Heart right ventricle (tissue), 16 donors: ENCODE measurements at regions not wholly inside any gene's neighbourhood (a gene's known extent, or its start where the extent isn't known, plus 50 kb on each side); places are given as distances from the start of the nearest gene placed in this dataset.

Source experiments
- ATAC-seq, 8 donors: fragments of 200-7000 bp; cut with Tn5 transposase; one replicate each; pipeline ENCODE4 v1.9.1; 2020; ENCODE audit warnings: mild to moderate bottlenecking in 8 of 8, moderate library complexity in 8 of 8, moderate number of reproducible peaks in 1 of 8
- DNase-seq, 2 donors: peaks; one replicate each; pipeline ENCODE4 v3.0.0-alpha.2; 2020
- H3K27ac ChIP-seq, 10 donors: fragments of 200-600 bp; sonication (generic) in 2 of 10; one replicate each; pipeline versions ENCODE4 v1.5.0 to v1.8.0; 2020 to 2022; ENCODE audit warnings: mild to moderate bottlenecking in 3 of 10
- H3K27me3 ChIP-seq, 7 donors: fragments of 200-600 bp; one replicate each; pipeline ENCODE4 v1.8.0; 2021 to 2022; ENCODE audit warnings: mild to moderate bottlenecking in 2 of 7
- H3K36me3 ChIP-seq, 9 donors: fragments of 200-600 bp; sonication (generic) in 1 of 9; one replicate each; pipeline versions ENCODE4 v1.5.0 to v1.8.0; 2020 to 2022; ENCODE audit warnings: mild to moderate bottlenecking in 2 of 9
- H3K4me1 ChIP-seq, 9 donors: fragments of 200-600 bp; sonication (generic) in 1 of 9; one replicate each; pipeline versions ENCODE4 v1.5.0 to v1.8.0; 2020 to 2022; ENCODE audit warnings: mild to moderate bottlenecking in 4 of 9
- H3K4me3 ChIP-seq, 10 donors: fragments of 200-600 bp; sonication (generic) in 2 of 10; one replicate each; pipeline versions ENCODE4 v1.5.0 to v1.8.0; 2020 to 2022; ENCODE audit warnings: mild to moderate bottlenecking in 7 of 10, moderate library complexity in 2 of 10
- H3K9me3 ChIP-seq, 11 donors: fragments of 200-600 bp in 10 of 11; sonication (generic) in 2 of 11; one replicate each; pipeline versions ENCODE4 v1.5.0 to v1.8.0; 2013 to 2022; ENCODE audit warnings: mild to moderate bottlenecking in 2 of 11, control low read depth in 1 of 11, moderate library complexity in 1 of 11
- WGBS, 2 donors: extraction: QIAGEN DNeasy Blood & Tissue Kit; methylation state at CpG; one replicate each; pipeline ENCODE4 v1.1.7; 2013; ENCODE audit warnings: inconsistent platforms in 1 of 2; 5-methylcytosine and 5-hydroxymethylcytosine counted together
- intact Hi-C, 10 donors: fragments of 100-400 bp; cut with DNase I; formaldehyde crosslinking; loops; one replicate each; pipeline versions ENCODE4 v1.11.1 to v1.14.2; 2022
- TF ChIP-seq, protein P1 (sequence below), 9 donors: fragments of 200-600 bp; sonication (generic) in 2 of 9; IDR thresholded peaks; one replicate each; pipeline versions ENCODE4 v1.5.0 to v1.8.0; 2021 to 2022; ENCODE audit warnings: antibody characterized with exemption in 9 of 9, mild to moderate bottlenecking in 5 of 9, moderate library complexity in 1 of 9
- donor health status: Arrhythmogenic right ventricular cardiomyopathy.
- donor health status: ischemic (EF 13 %, LVEDD 7.1; RV severe dilation, severe dysfunction).
- donor health status: healthy with polysubstance abuse.
- donor health status: DM: no; HTN: yes; CAD: no.
- donor health status: DM: no; HTN: no; CAD: no.
- donor health status: ischemic (EF 25% LVEDD 6.9; RV normal size, moderate dysfunction).
- donor health status: ischemic (EF 25% LVEDD 5.7; RV mildly dilated, moderate dysfunction).
- donor health status: healthy.
- donor health status: DM: yes; HTN: yes; CAD: no.
- donor health status: Ischemic cardiomyopathy.
- donor health status: ischemic (EF 35%, LVEDD 5.7; RV mildly dilated, moderate dysfunction).
- donor health status: nonischemic (EF 11% LVEDD 7.7; RV severe dilation, severe dysfunction).
- donor health status: DM: yes; HTN: yes; CAD: no.
- donor health status: PGD.
- donor health status: ischemic (EF 29% LVEDD 5.4; RV normal size, mild dysfunction).
- donor health status: nonischemic (EF 23%, LVEDD 6.1; RV moderate dilation, normal function).

GRCh38 chr5:2653991-2654390 lies 97.5 kb downstream of the IRX2 start:
- H3K36me3 ChIP-seq = no peaks in the 10 kb centered on the region
- 39% methylated on average over 7 of the region's 7 CpGs for WGBS, 2 donors
- H3K9me3 ChIP-seq = peaks cover 0 to 5% (median 0%) of the 10 kb centered on the region in 11 donors
- H3K27me3 ChIP-seq = peaks cover 0 to 57% (median 29%) of the 10 kb centered on the region in 7 donors
- H3K4me3 ChIP-seq = no peak overlapping the region
- intact Hi-C loops = no loop called here
- H3K27ac ChIP-seq = no peak overlapping the region
- DNase-seq (no peak), ATAC-seq (no peak)
- TF ChIP-seq, protein P1, sequence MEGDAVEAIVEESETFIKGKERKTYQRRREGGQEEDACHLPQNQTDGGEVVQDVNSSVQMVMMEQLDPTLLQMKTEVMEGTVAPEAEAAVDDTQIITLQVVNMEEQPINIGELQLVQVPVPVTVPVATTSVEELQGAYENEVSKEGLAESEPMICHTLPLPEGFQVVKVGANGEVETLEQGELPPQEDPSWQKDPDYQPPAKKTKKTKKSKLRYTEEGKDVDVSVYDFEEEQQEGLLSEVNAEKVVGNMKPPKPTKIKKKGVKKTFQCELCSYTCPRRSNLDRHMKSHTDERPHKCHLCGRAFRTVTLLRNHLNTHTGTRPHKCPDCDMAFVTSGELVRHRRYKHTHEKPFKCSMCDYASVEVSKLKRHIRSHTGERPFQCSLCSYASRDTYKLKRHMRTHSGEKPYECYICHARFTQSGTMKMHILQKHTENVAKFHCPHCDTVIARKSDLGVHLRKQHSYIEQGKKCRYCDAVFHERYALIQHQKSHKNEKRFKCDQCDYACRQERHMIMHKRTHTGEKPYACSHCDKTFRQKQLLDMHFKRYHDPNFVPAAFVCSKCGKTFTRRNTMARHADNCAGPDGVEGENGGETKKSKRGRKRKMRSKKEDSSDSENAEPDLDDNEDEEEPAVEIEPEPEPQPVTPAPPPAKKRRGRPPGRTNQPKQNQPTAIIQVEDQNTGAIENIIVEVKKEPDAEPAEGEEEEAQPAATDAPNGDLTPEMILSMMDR (IDR thresholded peaks at IDR 0.05) = no peak
- H3K4me1 ChIP-seq = no peaks in the 10 kb centered on the region

- Histone ChIP-seq H3K27me3 (peaks cover 0 to 33% (median 11%) of the 10 kb centered on the region in 7 donors), H3K4me3 (no peak overlapping the region), H3K27ac (no peak overlapping the region), H3K4me1 (no peaks in the 10 kb centered on the region), H3K36me3 (no peaks in the 10 kb centered on the region), H3K9me3 (peaks cover 0 to 5% (median 0%) of the 10 kb centered on the region in 11 donors)
- ATAC-seq (no peak), DNase-seq (no peak)
- intact Hi-C loops = no loop called here
- 62 to 69% methylated on average over 4 of the region's 4 CpGs for WGBS, 2 donors
- TF ChIP-seq, protein P1 (IDR thresholded peaks at IDR 0.05) = no peak
Measured at GRCh38 chr5:2651116-2651515, 100.4 kb downstream of the IRX2 start.

- H3K36me3 ChIP-seq = no peaks in the 10 kb centered on the region
- peaks cover 0 to 6% (median 0%) of the 10 kb centered on the region in 7 donors for H3K27me3 ChIP-seq
- no peak overlapping the region for H3K27ac ChIP-seq
- 86 to 87% methylated on average over 27 of the region's 27 CpGs for WGBS, 2 donors
- intact Hi-C loops = no loop called here
- H3K4me3 ChIP-seq = no peak overlapping the region
- H3K4me1 ChIP-seq = no peaks in the 10 kb centered on the region
- H3K9me3 ChIP-seq = no peaks in the 10 kb centered on the region
- no peak for DNase-seq
- TF ChIP-seq, protein P1 (IDR thresholded peaks at IDR 0.05) = no peak
- ATAC-seq = no peak
Measured at GRCh38 chr5:2642684-2643345, 108.7 kb downstream of the IRX2 start.

DNA sequence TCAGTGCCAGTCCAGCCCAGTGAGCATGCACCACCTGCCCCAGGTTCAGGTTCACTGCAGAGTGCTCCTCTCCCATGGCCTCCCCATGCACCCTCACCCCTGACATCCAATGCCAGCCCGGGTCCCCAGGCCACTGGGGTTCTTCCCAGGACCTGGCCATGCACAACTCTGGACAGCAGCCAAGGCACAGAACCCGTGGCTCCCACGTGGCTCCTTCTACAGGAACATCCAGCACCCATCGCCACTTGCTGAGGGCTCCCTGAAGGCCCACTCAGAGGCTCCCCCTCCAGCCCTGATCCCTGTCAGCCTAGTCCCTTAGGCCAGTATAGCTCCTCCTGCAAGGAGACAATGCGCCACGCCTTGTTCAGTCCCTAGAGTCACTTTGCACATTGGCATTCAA lies 110.8 kb downstream of the IRX2 start:
- TF ChIP-seq, protein P1 (IDR thresholded peaks at IDR 0.05) = no peak
- Histone ChIP-seq H3K4me3 (no peak overlapping the region), H3K27me3 (peaks cover 0 to 19% (median 0%) of the 10 kb centered on the region in 7 donors), H3K9me3 (no peaks in the 10 kb centered on the region), H3K36me3 (no peaks in the 10 kb centered on the region), H3K4me1 (no peaks in the 10 kb centered on the region), H3K27ac (no peak overlapping the region)
- intact Hi-C loops = no loop called here
- no peak for DNase-seq
- 81 to 88% methylated on average over 6 of the region's 6 CpGs for WGBS, 2 donors
- ATAC-seq = no peak
